Suprapubic skin (tissue), 4 donors: ENCODE measurements at regions not wholly inside any gene's neighbourhood (a gene's known extent, or its start where the extent isn't known, plus 50 kb on each side); places are given as distances from the start of the nearest gene placed in this dataset.

Experiments
- DNase-seq, 2 donors: peaks; one replicate each; pipeline ENCODE4 v3.0.0-alpha.2; 2019; ENCODE audit warnings: low spot score in 2 of 2
- H3K27ac ChIP-seq: fragments of 200-600 bp; sonication (generic); one replicate; pipeline ENCODE4 v1.5.1; 2019
- H3K27me3 ChIP-seq: fragments of 200-600 bp; sonication (generic); one replicate; pipeline ENCODE4 v1.5.1; 2019
- H3K36me3 ChIP-seq: fragments of 200-600 bp; sonication (generic); one replicate; pipeline ENCODE4 v1.5.1; 2019
- H3K4me1 ChIP-seq: fragments of 200-600 bp; sonication (generic); one replicate; pipeline ENCODE4 v1.5.1; 2019
- H3K4me3 ChIP-seq: fragments of 200-600 bp; sonication (generic); one replicate; pipeline ENCODE4 v1.5.1; 2019; ENCODE audit warnings: mild to moderate bottlenecking
- H3K9me3 ChIP-seq: fragments of 200-600 bp; sonication (generic); one replicate; pipeline ENCODE4 v1.5.1; 2019
- CTCF ChIP-seq, 2 donors: fragments of 200-600 bp in 1 of 2; fragments of 450-650 bp in 1 of 2; sonication (generic) in 1 of 2; IDR thresholded peaks; one replicate each; pipeline ENCODE4 v1.5.1; 2016 to 2019; ENCODE audit warnings: antibody characterized with exemption in 2 of 2, mild to moderate bottlenecking in 1 of 2, moderate library complexity in 1 of 2
- EP300 ChIP-seq: sonication (generic); formaldehyde crosslinking; IDR thresholded peaks from one replicate; pipeline ENCODE4 v1.6.1; 2017; ENCODE audit warnings: antibody characterized with exemption
- POLR2A ChIP-seq, 2 donors: fragments of 450-650 bp; IDR thresholded peaks; one replicate each; pipeline ENCODE4 v1.6.1; 2017; ENCODE audit warnings: antibody characterized with exemption in 2 of 2, mild to moderate bottlenecking in 2 of 2, moderate library complexity in 2 of 2
- POLR2AphosphoS5 ChIP-seq, 3 donors: sonication (generic); formaldehyde crosslinking; IDR thresholded peaks; one replicate each; pipeline ENCODE4 v1.6.1; 2017; ENCODE audit warnings: antibody characterized with exemption in 3 of 3
- WGBS: methylation state at CpG from one replicate; pipeline ENCODE4 v1.1.5; 2018; 5-methylcytosine and 5-hydroxymethylcytosine counted together

GRCh38 chr2:382728-383022, 94.8 kb upstream of the ALKAL2 start:
- peak in 1 of 2 donors; percentile 48 for DNase-seq
- H3K27me3 ChIP-seq = no peaks in the 10 kb centered on the region
- no peak overlapping the region for H3K27ac ChIP-seq
- H3K9me3 ChIP-seq = no peaks in the 10 kb centered on the region
- no peaks in the 10 kb centered on the region for H3K36me3 ChIP-seq
- 92% methylated on average over 7 of the region's 7 CpGs for WGBS
- TF ChIP-seq POLR2AphosphoS5 (IDR thresholded peaks at IDR 0.05) (no peak), POLR2A (IDR thresholded peaks at IDR 0.05) (no peak), CTCF (IDR thresholded peaks at IDR 0.05) (no peak), EP300 (no peak)
- no peak overlapping the region for H3K4me3 ChIP-seq
- no peaks in the 10 kb centered on the region for H3K4me1 ChIP-seq

- Histone ChIP-seq H3K4me1 (no peaks in the 10 kb centered on the region), H3K27me3 (no peaks in the 10 kb centered on the region), H3K9me3 (no peaks in the 10 kb centered on the region), H3K27ac (no peak overlapping the region), H3K4me3 (no peak overlapping the region), H3K36me3 (no peaks in the 10 kb centered on the region)
- DNase-seq = peak in 1 of 2 donors; percentile 38
- TF ChIP-seq EP300 (no peak), CTCF (IDR thresholded peaks at IDR 0.05) (no peak)
- WGBS = 73% methylated on average over 20 of the region's 20 CpGs
Observed at GRCh38 chr2:381941-382727, 94.2 kb upstream of the ALKAL2 start.

GRCh38 chr2:381181-381580, 93.3 kb upstream of the ALKAL2 start:
- H3K9me3 ChIP-seq = no peaks in the 10 kb centered on the region
- no peaks in the 10 kb centered on the region for H3K4me1 ChIP-seq
- no peaks in the 10 kb centered on the region for H3K36me3 ChIP-seq
- no peak overlapping the region for H3K4me3 ChIP-seq
- peak in 1 of 2 donors; percentile 65 for DNase-seq
- WGBS = 89% methylated on average over 10 of the region's 10 CpGs
- H3K27me3 ChIP-seq = no peaks in the 10 kb centered on the region
- TF ChIP-seq EP300 = no peak
- TF ChIP-seq CTCF (IDR thresholded peaks at IDR 0.05) = no peak
- no peak for TF ChIP-seq POLR2AphosphoS5 (IDR thresholded peaks at IDR 0.05)
- TF ChIP-seq POLR2A (IDR thresholded peaks at IDR 0.05) = no peak
- no peak overlapping the region for H3K27ac ChIP-seq

GRCh38 chr2:380772-381171, 92.9 kb upstream of the ALKAL2 start:
- DNase-seq = no peak
- no peak overlapping the region for H3K27ac ChIP-seq
- H3K4me1 ChIP-seq = peaks cover 4% of the 10 kb centered on the region
- H3K4me3 ChIP-seq = no peak overlapping the region
- WGBS = 88% methylated on average over 7 of the region's 7 CpGs
- H3K27me3 ChIP-seq = no peaks in the 10 kb centered on the region
- no peaks in the 10 kb centered on the region for H3K9me3 ChIP-seq
- TF ChIP-seq CTCF (IDR thresholded peaks at IDR 0.05) (no peak), POLR2AphosphoS5 (IDR thresholded peaks at IDR 0.05) (no peak)
- H3K36me3 ChIP-seq = no peaks in the 10 kb centered on the region

GRCh38 chr2:380221-380620, 92.3 kb upstream of the ALKAL2 start:
- no peaks in the 10 kb centered on the region for H3K9me3 ChIP-seq
- H3K4me1 ChIP-seq = peaks cover 8% of the 10 kb centered on the region
- no peaks in the 10 kb centered on the region for H3K36me3 ChIP-seq
- no peak for DNase-seq
- no peak overlapping the region for H3K4me3 ChIP-seq
- H3K27ac ChIP-seq = no peak overlapping the region
- no peaks in the 10 kb centered on the region for H3K27me3 ChIP-seq
- no peak for TF ChIP-seq EP300
- TF ChIP-seq POLR2A (IDR thresholded peaks at IDR 0.05) = no peak
- no peak for TF ChIP-seq POLR2AphosphoS5 (IDR thresholded peaks at IDR 0.05)
- TF ChIP-seq CTCF (IDR thresholded peaks at IDR 0.05) = no peak
- 97% methylated on average over 2 of the region's 2 CpGs for WGBS
